GM23338 (cell line): ENCODE measurements at regions not wholly inside any gene's neighbourhood (a gene's known extent, or its start where the extent isn't known, plus 50 kb on each side); places are given as distances from the start of the nearest gene placed in this dataset.

Experiments used
- ATAC-seq: fragments of 200-7000 bp; cut with Tn5 transposase; 3 replicates; pipeline ENCODE4 v1.9.1; 2020
- DNase-seq: peaks from one replicate; pipeline ENCODE4 v3.0.0-alpha.2; 2015; ENCODE audit warnings: low spot score
- H2AFZ ChIP-seq: fragments of 200-600 bp; sonication (generic); 2 replicates; pipeline ENCODE4 v1.8.0; 2016; ENCODE audit warnings: antibody characterized with exemption, mild to moderate bottlenecking, moderate library complexity
- H3F3A ChIP-seq: fragments of 200-600 bp; sonication (generic); replicated peaks from 2 replicates; pipeline ENCODE4 v1.8.0; 2017; ENCODE audit warnings: antibody characterized with exemption, mixed run types, low read depth
- H3K27ac ChIP-seq: fragments of 200-600 bp; sonication (generic); 2 replicates; pipeline ENCODE4 v1.6.1; 2016; ENCODE audit warnings: low read depth
- H3K27me3 ChIP-seq: fragments of 200-600 bp; sonication (generic); 2 replicates; pipeline ENCODE4 v1.8.0; 2016; ENCODE audit warnings: mild to moderate bottlenecking, mixed run types, moderate library complexity; ENCODE audit not compliant: insufficient read depth
- H3K36me3 ChIP-seq: fragments of 200-600 bp; sonication (generic); 2 replicates; pipeline ENCODE4 v1.8.0; 2016; ENCODE audit warnings: mild to moderate bottlenecking; ENCODE audit not compliant: insufficient read depth
- H3K4me1 ChIP-seq: fragments of 200-600 bp; sonication (generic); 2 replicates; pipeline ENCODE4 v1.8.0; 2016; ENCODE audit warnings: mild to moderate bottlenecking, moderate library complexity; ENCODE audit not compliant: insufficient read depth
- H3K4me2 ChIP-seq: fragments of 200-600 bp; sonication (generic); 2 replicates; pipeline ENCODE4 v1.7.1; 2017; ENCODE audit warnings: mixed run types
- H3K4me3 ChIP-seq: fragments of 200-600 bp; sonication (generic); 2 replicates; pipeline ENCODE4 v1.6.1; 2016; ENCODE audit warnings: mixed run types
- H3K79me2 ChIP-seq: fragments of 200-600 bp; sonication (generic); replicated peaks from 2 replicates; pipeline ENCODE4 v1.8.0; 2017; ENCODE audit warnings: mild to moderate bottlenecking; ENCODE audit not compliant: insufficient read depth
- H3K9me2 ChIP-seq: fragments of 200-600 bp; sonication (generic); 2 replicates; pipeline ENCODE4 v1.8.0; 2017; ENCODE audit not compliant: insufficient read depth
- H4K20me1 ChIP-seq: fragments of 200-600 bp; sonication (generic); replicated peaks from 2 replicates; pipeline ENCODE4 v1.8.0; 2017; ENCODE audit warnings: mild to moderate bottlenecking; ENCODE audit not compliant: insufficient read depth
- H3K27ac Mint-ChIP-seq: 2 replicates; pipeline ENCODE4 v1.8.0; 2020; ENCODE audit warnings: inconsistent platforms, mild to moderate bottlenecking, moderate library complexity, mixed read lengths
- H3K27me3 Mint-ChIP-seq: 3 replicates; pipeline ENCODE4 v1.8.0; 2022; ENCODE audit warnings: low read depth, mild to moderate bottlenecking, moderate library complexity, mixed read lengths, inconsistent platforms; ENCODE audit not compliant: insufficient read depth, poor library complexity
- H3K36me3 Mint-ChIP-seq: 3 replicates; pipeline ENCODE4 v1.8.0; 2021; ENCODE audit warnings: low read depth, mild to moderate bottlenecking, inconsistent platforms, moderate library complexity, mixed read lengths
- H3K4me1 Mint-ChIP-seq: 3 replicates; pipeline ENCODE4 v1.8.0; 2020; ENCODE audit warnings: mild to moderate bottlenecking, inconsistent platforms, mixed read lengths
- H3K4me3 Mint-ChIP-seq: 3 replicates; pipeline ENCODE4 v1.8.0; 2021; ENCODE audit warnings: moderate library complexity, mild to moderate bottlenecking, inconsistent platforms, mixed read lengths
- H3K9me3 Mint-ChIP-seq: 3 replicates; pipeline ENCODE4 v1.8.0; 2020; ENCODE audit warnings: moderate library complexity, mild to moderate bottlenecking, inconsistent platforms, mixed read lengths
- EZH2phosphoT487 ChIP-seq: fragments of 200-600 bp; sonication (generic); IDR thresholded peaks from one replicate; pipeline ENCODE4 v1.8.1; 2018; ENCODE audit warnings: antibody characterized with exemption; ENCODE audit not compliant: unreplicated experiment
- JUNB ChIP-seq: IDR thresholded peaks from one replicate; pipeline ENCODE4 v1.6.1; 2016; ENCODE audit warnings: antibody characterized with exemption; ENCODE audit not compliant: unreplicated experiment
- POLR2AphosphoS5 ChIP-seq: IDR thresholded peaks from 2 replicates; pipeline ENCODE4 v1.6.1; 2016; ENCODE audit warnings: antibody characterized with exemption, low read depth
- ZNF114 ChIP-seq: fragments of 250-450 bp; sonication (Bioruptor Pico); IDR thresholded peaks from 2 replicates; pipeline ENCODE4 v1.5.0; 2020; ENCODE audit warnings: mild to moderate bottlenecking, moderate library complexity
- ZNF331 ChIP-seq: fragments of 250-450 bp; sonication (Bioruptor Pico); IDR thresholded peaks from 2 replicates; pipeline ENCODE4 v1.5.0; 2020; ENCODE audit warnings: low read depth, mild to moderate bottlenecking, moderate library complexity
- TF ChIP-seq, protein P1 (sequence below), 2 experiments: fragments of 200-600 bp in 1 of 2; sonication (generic) in 1 of 2; conservative IDR thresholded peaks; 2 replicates each; pipeline versions ENCODE4 v1.5.1 to v1.6.1; 2016 to 2017; ENCODE audit warnings: antibody characterized with exemption in 2 of 2, low read depth in 2 of 2, mild to moderate bottlenecking in 2 of 2, moderate library complexity in 1 of 2
- TF ChIP-seq, protein P2 (sequence below): IDR thresholded peaks from one replicate; pipeline ENCODE4 v1.6.1; 2018; ENCODE audit warnings: antibody characterized with exemption; ENCODE audit not compliant: unreplicated experiment
- TF ChIP-seq, protein P3 (sequence below): fragments of 250-450 bp; sonication (Bioruptor Pico); IDR thresholded peaks from 2 replicates; pipeline ENCODE4 v1.5.0; 2020; ENCODE audit warnings: mild to moderate bottlenecking, moderate library complexity
- TF ChIP-seq, protein P4 (sequence below): IDR thresholded peaks from 2 replicates; pipeline ENCODE4 v1.6.1; 2016; ENCODE audit warnings: antibody characterized with exemption

DNA sequence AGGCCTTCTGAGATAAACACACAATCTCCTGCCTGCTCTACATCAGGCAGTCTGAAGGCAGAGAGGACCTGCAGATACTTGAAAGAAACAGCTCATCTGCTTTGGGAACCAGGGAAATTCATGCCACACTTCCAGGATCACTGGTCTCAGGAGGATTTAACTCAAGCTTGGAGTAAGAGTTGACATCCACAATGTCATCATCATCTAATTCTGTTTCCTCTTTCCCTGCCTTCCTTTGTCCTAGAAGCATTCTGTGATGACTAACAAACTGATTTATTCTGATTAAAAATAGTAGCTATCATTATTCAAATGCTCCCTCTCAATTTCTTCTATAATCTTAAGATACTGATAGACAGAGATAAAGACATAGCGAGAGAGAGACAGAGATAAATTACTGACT, 766.8 kb downstream of the BCL11A start (continued):
- TF ChIP-seq, protein P1, sequence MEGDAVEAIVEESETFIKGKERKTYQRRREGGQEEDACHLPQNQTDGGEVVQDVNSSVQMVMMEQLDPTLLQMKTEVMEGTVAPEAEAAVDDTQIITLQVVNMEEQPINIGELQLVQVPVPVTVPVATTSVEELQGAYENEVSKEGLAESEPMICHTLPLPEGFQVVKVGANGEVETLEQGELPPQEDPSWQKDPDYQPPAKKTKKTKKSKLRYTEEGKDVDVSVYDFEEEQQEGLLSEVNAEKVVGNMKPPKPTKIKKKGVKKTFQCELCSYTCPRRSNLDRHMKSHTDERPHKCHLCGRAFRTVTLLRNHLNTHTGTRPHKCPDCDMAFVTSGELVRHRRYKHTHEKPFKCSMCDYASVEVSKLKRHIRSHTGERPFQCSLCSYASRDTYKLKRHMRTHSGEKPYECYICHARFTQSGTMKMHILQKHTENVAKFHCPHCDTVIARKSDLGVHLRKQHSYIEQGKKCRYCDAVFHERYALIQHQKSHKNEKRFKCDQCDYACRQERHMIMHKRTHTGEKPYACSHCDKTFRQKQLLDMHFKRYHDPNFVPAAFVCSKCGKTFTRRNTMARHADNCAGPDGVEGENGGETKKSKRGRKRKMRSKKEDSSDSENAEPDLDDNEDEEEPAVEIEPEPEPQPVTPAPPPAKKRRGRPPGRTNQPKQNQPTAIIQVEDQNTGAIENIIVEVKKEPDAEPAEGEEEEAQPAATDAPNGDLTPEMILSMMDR (conservative IDR thresholded peaks at IDR 0.05; ENCODE audit: low read depth in 2 of 2): no peak
- TF ChIP-seq, protein P2, sequence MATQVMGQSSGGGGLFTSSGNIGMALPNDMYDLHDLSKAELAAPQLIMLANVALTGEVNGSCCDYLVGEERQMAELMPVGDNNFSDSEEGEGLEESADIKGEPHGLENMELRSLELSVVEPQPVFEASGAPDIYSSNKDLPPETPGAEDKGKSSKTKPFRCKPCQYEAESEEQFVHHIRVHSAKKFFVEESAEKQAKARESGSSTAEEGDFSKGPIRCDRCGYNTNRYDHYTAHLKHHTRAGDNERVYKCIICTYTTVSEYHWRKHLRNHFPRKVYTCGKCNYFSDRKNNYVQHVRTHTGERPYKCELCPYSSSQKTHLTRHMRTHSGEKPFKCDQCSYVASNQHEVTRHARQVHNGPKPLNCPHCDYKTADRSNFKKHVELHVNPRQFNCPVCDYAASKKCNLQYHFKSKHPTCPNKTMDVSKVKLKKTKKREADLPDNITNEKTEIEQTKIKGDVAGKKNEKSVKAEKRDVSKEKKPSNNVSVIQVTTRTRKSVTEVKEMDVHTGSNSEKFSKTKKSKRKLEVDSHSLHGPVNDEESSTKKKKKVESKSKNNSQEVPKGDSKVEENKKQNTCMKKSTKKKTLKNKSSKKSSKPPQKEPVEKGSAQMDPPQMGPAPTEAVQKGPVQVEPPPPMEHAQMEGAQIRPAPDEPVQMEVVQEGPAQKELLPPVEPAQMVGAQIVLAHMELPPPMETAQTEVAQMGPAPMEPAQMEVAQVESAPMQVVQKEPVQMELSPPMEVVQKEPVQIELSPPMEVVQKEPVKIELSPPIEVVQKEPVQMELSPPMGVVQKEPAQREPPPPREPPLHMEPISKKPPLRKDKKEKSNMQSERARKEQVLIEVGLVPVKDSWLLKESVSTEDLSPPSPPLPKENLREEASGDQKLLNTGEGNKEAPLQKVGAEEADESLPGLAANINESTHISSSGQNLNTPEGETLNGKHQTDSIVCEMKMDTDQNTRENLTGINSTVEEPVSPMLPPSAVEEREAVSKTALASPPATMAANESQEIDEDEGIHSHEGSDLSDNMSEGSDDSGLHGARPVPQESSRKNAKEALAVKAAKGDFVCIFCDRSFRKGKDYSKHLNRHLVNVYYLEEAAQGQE: no peak

DNA sequence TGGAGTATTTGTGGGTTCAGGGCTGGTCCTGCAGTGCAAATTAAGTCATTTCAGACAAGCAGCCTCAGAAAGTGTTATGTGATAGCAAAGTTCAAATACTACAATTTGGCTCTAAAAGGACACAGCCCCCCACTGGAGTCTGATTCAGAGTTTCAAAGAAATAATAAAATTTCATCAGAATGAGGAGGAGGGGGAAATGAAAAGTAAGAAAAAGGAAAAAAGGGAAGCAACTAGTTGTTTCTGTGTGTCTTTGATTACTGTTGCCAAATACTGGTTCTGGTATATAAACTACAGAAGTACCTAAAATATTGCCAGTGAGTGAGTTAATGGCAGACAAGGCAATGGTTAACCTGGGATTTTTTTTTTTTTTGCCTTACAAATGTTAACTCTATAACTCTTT, 773.9 kb downstream of the BCL11A start:
- H3K4me1 ChIP-seq: no peaks in the 10 kb centered on the region
- H3K4me1 Mint-ChIP-seq: peaks cover 6% of the 10 kb centered on the region
- H3K4me3 ChIP-seq: no peak overlapping the region
- peaks cover 6% of the 10 kb centered on the region; the same call in 1 of the 2 replicates for H3K9me2 ChIP-seq
- H3K9me3 Mint-ChIP-seq: no peaks in the 10 kb centered on the region
- no peaks in the 10 kb centered on the region for H3K36me3 Mint-ChIP-seq
- H3K27ac Mint-ChIP-seq: no peak overlapping the region
- H2AFZ ChIP-seq: no peak overlapping the region
- no peak for DNase-seq
- no peaks in the 10 kb centered on the region for H4K20me1 ChIP-seq
- peaks cover 2% of the 10 kb centered on the region for H3K27me3 Mint-ChIP-seq
- H3K79me2 ChIP-seq: no peaks in the 10 kb centered on the region
- H3K27me3 ChIP-seq: no peaks in the 10 kb centered on the region
- H3K27ac ChIP-seq: no peak overlapping the region
- no peak overlapping the region for H3K4me2 ChIP-seq
- H3K36me3 ChIP-seq: no peaks in the 10 kb centered on the region
- no peak for ATAC-seq
- no peak overlapping the region for H3K4me3 Mint-ChIP-seq
- H3F3A ChIP-seq: no peaks in the 10 kb centered on the region
- TF ChIP-seq ZNF331 (CRISPR knock-in tag) (no peak), EZH2phosphoT487 (no peak), ZNF114 (CRISPR knock-in tag) (no peak), JUNB (no peak), POLR2AphosphoS5 (no peak)
- TF ChIP-seq, protein P3, sequence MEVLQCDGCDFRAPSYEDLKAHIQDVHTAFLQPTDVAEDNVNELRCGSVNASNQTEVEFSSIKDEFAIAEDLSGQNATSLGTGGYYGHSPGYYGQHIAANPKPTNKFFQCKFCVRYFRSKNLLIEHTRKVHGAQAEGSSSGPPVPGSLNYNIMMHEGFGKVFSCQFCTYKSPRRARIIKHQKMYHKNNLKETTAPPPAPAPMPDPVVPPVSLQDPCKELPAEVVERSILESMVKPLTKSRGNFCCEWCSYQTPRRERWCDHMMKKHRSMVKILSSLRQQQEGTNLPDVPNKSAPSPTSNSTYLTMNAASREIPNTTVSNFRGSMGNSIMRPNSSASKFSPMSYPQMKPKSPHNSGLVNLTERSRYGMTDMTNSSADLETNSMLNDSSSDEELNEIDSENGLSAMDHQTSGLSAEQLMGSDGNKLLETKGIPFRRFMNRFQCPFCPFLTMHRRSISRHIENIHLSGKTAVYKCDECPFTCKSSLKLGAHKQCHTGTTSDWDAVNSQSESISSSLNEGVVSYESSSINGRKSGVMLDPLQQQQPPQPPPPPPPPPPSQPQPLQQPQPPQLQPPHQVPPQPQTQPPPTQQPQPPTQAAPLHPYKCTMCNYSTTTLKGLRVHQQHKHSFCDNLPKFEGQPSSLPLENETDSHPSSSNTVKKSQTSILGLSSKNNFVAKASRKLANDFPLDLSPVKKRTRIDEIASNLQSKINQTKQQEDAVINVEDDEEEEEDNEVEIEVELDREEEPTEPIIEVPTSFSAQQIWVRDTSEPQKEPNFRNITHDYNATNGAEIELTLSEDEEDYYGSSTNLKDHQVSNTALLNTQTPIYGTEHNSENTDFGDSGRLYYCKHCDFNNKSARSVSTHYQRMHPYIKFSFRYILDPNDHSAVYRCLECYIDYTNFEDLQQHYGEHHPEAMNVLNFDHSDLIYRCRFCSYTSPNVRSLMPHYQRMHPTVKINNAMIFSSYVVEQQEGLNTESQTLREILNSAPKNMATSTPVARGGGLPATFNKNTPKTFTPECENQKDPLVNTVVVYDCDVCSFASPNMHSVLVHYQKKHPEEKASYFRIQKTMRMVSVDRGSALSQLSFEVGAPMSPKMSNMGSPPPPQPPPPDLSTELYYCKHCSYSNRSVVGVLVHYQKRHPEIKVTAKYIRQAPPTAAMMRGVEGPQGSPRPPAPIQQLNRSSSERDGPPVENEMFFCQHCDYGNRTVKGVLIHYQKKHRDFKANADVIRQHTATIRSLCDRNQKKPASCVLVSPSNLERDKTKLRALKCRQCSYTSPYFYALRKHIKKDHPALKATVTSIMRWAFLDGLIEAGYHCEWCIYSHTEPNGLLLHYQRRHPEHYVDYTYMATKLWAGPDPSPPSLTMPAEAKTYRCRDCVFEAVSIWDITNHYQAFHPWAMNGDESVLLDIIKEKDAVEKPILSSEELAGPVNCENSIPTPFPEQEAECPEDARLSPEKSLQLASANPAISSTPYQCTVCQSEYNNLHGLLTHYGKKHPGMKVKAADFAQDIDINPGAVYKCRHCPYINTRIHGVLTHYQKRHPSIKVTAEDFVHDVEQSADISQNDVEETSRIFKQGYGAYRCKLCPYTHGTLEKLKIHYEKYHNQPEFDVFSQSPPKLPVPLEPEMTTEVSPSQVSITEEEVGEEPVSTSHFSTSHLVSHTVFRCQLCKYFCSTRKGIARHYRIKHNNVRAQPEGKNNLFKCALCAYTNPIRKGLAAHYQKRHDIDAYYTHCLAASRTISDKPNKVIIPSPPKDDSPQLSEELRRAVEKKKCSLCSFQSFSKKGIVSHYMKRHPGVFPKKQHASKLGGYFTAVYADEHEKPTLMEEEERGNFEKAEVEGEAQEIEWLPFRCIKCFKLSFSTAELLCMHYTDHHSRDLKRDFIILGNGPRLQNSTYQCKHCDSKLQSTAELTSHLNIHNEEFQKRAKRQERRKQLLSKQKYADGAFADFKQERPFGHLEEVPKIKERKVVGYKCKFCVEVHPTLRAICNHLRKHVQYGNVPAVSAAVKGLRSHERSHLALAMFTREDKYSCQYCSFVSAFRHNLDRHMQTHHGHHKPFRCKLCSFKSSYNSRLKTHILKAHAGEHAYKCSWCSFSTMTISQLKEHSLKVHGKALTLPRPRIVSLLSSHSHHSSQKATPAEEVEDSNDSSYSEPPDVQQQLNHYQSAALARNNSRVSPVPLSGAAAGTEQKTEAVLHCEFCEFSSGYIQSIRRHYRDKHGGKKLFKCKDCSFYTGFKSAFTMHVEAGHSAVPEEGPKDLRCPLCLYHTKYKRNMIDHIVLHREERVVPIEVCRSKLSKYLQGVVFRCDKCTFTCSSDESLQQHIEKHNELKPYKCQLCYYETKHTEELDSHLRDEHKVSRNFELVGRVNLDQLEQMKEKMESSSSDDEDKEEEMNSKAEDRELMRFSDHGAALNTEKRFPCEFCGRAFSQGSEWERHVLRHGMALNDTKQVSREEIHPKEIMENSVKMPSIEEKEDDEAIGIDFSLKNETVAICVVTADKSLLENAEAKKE: no peak
- TF ChIP-seq, protein P4, sequence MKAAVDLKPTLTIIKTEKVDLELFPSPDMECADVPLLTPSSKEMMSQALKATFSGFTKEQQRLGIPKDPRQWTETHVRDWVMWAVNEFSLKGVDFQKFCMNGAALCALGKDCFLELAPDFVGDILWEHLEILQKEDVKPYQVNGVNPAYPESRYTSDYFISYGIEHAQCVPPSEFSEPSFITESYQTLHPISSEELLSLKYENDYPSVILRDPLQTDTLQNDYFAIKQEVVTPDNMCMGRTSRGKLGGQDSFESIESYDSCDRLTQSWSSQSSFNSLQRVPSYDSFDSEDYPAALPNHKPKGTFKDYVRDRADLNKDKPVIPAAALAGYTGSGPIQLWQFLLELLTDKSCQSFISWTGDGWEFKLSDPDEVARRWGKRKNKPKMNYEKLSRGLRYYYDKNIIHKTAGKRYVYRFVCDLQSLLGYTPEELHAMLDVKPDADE: no peak
- TF ChIP-seq, protein P2: no peak
